VCaP (cell line): ENCODE measurements at regions not wholly inside any gene's neighbourhood (a gene's known extent, or its start where the extent isn't known, plus 50 kb on each side); places are given as distances from the start of the nearest gene placed in this dataset.
"Not testable (repeated sequence)": the region's sequence is repeated elsewhere in the genome, so short reads cannot be mapped to it uniquely, and the experiment has no call there.

Experiments
- H3K27ac ChIP-seq: fragments of 450-650 bp; 2 replicates; pipeline ENCODE4 v1.5.1; 2017
- CTCF ChIP-seq: fragments of 450-650 bp; conservative IDR thresholded peaks from 2 replicates; pipeline ENCODE4 v1.5.1; 2017; ENCODE audit warnings: mild to moderate bottlenecking, moderate library complexity

- no peak for TF ChIP-seq CTCF
- no peak overlapping the region for H3K27ac ChIP-seq
Observed at GRCh38 chr9:97096793-97097192, 57.9 kb upstream of the CTSV start.

- H3K27ac ChIP-seq, result not testable (repeated sequence)
Observed at GRCh38 chr9:97089361-97089760, 50.4 kb upstream of the CTSV start.
